Activated naive CD8-positive, alpha-beta T cell treated with anti-CD3 and anti-CD28 coated beads, Interleukin-2, amount 50 U/mL, for 16 hours (primary cell): ENCODE measurements at regions not wholly inside any gene's neighbourhood (a gene's known extent, or its start where the extent isn't known, plus 50 kb on each side); places are given as distances from the start of the nearest gene placed in this dataset.
"Not testable (repeated sequence)": the region's sequence is repeated elsewhere in the genome, so short reads cannot be mapped to it uniquely, and the experiment has no call there.

Source experiments
- DNase-seq: peaks from one replicate; pipeline ENCODE4 v3.0.0-alpha.2; 2020; ENCODE audit warnings: low read depth, low spot score

DNA sequence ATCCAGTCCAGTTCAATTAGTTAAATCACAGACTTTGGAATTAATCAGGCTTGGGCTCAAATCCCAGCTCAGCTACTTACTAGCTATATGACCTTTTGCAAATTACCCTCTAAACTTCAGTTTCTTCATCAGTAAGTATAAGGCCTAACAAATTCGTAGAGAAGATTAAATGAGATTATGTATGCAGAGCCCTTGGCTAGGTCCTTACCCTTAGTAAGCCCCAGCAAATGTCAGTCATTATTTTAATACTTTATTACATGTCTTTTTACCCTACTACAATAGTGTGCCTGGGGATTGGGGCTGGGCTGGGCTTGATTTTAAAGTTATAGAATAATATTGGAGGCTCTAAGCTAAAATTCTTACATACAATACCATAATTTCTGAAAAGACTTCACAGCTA lies 326.1 kb upstream of the PREP start:
- DNase-seq: no peak

DNA sequence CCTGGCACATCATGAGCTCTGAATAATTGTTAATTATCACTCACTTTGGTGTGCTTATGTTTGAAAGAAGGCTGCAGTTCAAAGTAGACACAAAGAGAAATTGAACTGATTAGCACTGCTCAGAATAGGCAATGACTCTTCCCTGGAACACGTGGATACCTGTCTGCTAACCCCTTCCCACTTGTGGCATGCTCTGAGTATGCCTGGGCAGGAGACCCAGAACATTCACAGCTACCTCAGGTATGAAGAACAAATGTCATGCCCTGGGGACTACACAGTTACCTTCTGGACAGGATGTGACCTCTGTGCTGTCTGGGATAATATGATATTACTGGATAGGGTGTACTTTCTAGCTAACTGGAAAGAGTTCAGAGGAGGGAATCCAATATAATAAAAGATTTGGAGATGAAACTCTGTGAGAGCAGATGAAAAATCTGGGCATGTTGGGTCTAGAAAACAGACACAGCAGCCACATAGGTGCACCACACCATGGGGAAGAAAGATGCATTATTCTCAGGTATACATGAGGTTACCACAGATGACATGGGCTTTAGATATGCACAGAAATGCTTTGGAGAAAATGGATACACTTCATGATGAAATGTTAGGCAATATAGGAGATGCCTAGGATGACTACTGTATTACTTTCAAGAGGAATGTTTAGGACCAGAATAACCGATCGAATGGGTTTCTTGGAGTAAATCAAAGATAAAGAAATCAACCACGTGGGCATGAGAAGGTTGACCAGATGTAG lies 324.2 kb upstream of the PREP start:
- no peak for DNase-seq

DNA sequence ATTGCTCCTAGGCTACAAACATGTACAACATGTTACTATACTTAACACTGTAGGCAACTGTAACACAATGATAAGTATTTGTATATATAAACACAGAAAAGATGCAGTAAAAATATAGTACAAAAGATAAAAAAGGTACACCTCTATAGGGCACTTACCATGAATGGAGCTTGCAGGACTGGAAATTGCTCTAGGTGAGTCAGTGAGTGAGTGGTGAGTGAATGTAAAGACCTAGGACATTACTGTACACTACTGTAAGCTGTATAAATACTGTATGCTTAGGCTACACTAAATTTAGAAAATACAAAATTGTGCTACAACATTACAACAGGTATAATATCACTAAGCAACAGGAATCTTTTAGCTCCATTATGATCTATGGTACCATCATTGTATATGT lies 312.0 kb upstream of the PREP start:
- DNase-seq: no peak

DNA sequence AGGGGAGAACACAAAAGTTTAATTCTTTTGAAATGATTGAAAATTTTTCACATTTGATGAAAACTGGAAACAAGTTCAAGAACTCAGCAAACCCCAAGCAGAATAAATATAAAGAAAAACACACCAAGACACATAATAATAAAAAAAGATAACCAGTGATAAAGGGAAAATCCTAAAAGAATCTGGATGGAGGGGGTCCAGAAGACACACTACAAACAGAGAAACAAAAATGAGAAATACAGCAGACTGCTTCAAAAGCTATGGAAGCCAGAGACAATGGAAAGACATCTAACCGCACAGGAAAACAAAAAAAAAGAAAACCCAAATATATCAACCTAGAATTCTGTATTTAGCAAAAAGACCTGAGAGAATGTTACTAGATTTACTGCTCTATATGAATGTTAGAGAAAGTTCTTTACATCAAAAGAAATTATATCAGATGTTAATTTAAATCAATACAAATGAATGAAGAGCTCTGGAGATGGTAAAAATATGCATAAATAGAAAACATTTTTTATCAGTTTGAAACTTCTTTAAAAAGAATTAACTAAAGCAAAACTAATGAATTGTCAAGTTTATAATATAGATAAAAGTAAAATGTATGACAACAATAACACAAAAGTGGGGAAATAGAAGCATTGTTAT lies 310.7 kb upstream of the PREP start:
- no peak for DNase-seq

DNA sequence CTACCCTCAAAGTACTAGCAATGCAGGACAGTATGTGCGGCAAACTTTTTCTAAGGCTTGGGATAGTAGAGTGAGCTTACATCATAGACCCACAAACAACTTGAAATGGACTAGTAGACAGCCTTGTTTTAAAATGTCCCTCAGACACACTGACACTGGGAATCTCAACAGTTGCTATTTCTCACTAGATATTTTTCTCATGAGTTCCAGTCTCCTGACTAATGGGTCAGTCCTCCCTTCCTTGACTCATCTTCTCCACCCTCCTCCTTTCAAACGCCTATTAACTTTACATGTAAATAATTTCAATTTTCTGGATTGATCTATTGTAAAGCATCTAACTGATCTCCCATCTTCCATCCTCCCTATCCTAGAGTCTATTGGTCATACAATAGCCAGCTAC lies 308.3 kb upstream of the PREP start:
- no peak for DNase-seq

DNA sequence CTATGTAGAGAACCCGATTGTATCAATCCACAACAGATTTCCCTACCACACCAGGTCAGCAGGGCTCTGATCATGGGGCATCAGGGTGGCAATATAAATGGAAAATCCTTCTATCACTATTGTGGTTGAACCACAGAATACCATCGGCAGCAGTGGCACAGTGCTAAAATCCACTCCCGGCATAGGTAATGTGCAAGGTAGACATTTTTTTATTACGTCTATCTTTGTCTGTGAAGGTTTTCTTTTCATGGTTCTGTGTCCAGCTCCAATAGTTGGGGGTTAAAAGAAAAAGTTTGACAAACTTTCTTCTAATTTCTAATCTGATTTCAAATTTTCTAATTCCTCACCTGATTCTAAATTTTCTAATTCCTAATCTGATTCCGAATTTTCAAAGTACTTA lies 302.7 kb upstream of the PREP start:
- DNase-seq: no peak

DNA sequence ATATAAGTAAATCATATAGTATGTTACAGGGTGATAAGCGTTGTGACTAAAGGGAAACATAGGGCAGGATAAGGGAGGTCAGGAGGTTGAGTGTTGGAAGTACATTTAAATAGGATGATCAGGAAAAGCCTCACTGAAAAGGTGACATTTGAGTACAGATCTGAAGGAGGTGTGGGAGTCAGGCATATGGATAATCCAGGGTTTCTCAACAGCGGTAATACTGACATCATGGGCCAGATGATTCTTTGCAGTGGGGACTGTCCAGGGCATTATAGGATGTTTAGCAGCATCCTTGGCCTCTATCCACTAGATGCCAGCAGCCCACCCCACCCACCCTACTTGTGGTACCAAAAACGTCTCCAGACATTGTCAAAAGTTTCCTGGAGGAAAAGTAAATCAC lies 292.6 kb upstream of the PREP start:
- DNase-seq: no peak

DNA sequence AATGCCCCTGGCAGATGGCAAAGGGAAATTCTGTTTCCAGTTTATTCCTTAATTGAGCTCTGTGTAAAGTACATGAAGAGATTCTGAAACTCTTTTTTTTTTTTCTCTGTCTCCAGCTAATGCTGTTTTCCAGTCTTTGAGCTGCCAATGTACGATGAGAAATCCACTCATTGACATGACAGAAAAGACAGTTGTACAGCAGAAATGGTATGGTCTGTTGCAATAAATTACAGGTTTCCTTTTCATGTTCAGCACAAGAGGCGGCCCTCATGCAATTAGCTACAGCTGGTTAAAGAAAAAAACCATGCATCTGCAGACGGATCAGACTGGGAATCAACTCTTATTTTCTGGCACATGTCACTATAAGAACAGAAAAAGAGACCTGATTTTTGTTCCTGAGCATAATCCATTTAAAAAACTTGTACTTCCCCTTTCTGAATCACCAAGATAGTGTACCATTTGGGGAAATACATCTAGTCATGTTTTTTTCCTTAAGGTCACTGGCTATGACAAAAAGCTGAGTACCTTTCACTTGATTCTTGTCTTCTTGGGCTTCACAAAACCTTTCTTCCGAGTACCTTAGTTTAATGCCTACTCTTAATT lies 289.8 kb upstream of the PREP start:
- DNase-seq: no peak

DNA sequence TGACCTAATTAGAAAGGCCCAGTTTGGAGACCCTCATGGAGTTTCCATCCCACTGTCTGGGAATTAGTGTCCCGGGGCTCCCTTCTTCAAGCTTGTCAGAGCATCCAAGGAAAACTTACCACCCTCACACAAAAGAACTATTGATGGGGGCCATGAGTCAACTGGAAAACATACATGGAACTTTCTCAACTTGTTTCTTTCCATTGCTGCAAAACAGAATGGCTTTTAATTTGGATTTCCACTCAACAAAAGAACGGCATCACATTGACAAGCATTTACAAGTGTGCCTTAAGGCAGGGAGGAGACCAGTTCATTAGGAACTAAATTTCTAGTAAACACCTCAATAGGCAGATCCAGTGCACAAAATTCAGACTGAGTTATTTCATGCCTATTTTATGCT lies 289.1 kb upstream of the PREP start:
- DNase-seq: no peak

DNA sequence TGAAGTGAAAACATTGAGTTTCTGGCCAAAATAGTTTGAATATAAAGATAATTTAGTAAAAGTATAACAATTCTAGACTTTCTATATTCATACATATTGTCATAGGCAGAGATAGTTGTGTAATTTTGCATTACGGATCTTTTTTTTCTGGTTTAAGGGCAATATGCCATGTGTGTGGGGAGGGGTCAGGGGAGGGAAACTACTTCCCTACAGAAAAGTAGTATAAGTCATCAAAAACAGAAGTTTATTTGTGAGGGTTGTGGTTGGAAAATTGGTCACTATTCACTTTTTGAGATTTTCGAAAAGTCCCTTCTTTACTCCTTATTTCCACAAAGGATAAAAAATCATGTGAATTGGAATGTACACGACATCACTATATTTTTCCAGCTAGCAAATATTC lies 288.2 kb upstream of the PREP start:
- DNase-seq: no peak

DNA sequence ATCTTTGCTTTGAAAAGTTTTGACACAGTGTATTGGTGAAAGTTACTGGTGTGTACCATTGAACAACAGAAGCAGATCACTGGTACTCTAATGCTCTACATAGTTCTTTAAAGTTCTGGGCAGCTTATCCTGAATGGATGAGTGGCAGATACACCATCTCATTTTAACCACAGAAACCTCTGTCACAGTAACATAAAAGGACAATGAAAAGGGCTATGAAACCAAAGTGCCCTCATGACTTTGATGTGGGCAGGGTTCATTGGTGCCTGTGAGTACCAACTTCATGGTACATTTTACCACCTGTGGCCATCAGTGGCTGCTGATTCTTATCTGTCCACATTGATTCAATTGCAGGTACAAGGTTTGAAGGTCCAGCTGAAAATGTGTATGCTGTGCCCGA lies 285.7 kb upstream of the PREP start:
- DNase-seq: no peak

DNA sequence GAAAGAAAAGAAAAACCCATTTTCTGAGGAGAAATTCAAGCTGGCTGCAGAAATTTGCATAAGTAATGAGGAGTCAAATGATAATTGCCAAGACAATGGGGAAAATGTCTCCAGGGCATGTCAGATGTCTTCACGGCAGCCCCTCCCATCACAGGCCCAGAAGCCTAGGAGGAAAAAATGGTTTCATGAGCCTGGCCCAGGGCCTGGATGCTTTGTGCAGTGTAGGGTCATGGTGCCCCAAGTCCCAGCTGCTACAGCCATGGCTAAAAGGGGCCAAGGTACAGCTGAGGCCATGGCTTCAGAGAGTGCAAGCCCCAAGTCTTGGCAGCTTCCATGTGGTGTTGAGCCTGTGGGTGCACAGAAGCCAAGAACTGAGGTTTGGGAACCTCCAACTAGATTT lies 283.9 kb upstream of the PREP start:
- not testable (repeated sequence) for DNase-seq

DNA sequence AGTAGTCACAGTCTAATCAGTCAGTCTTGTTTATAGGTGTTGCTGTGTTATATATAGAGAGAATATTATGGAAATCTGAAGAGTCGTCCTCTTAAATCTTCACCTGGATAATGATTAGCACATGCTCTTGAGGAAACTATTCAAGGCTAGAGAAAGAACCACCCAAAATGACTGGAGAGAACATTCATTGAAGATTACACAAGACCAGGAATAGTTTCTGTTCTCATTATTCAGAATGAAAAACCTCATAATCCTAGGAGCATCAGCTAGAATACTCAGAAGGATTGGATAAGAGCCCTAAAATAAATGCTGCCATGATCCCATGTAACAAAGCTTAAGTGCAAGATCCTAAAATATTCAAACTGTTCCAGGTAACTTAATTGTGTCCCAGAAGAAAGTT lies 278.2 kb upstream of the PREP start:
- no peak for DNase-seq

DNA sequence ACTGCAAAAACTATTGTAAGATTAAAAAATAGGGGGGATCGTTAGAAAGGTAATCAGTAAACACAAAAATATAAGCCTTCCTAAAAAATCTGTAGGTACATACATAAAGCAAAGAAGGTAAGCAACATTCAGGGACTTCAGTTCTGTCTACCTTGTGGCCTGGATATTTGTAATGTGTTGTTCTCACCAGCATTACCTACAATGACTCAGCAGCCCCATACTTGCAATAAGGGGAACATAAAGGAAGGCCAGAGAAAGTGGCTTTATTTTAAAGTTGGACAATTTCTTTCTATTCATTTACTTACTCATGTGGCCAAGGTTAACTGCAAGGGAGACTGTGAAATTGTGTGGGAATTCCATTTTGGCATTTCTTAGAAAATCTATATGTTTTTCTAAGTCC lies 277.2 kb upstream of the PREP start:
- no peak for DNase-seq

DNA sequence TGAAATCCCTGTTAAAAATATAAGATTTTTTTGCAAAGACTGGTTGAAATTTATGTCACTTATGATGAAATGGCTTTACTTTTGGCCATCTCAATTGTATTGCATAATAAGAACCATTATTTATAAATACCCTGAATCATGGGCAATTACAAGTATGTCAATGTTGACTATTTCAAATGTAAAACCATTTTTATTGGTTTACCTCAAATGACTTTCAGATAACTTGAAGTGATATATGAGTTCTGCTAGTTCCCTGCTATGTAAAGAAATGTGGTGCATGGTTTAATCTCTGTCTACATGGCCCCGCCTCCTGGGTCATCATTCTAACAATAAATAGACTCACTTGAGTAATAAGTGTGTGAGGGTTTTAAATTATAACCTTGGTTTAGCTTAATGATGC lies 275.6 kb upstream of the PREP start:
- no peak for DNase-seq

DNA sequence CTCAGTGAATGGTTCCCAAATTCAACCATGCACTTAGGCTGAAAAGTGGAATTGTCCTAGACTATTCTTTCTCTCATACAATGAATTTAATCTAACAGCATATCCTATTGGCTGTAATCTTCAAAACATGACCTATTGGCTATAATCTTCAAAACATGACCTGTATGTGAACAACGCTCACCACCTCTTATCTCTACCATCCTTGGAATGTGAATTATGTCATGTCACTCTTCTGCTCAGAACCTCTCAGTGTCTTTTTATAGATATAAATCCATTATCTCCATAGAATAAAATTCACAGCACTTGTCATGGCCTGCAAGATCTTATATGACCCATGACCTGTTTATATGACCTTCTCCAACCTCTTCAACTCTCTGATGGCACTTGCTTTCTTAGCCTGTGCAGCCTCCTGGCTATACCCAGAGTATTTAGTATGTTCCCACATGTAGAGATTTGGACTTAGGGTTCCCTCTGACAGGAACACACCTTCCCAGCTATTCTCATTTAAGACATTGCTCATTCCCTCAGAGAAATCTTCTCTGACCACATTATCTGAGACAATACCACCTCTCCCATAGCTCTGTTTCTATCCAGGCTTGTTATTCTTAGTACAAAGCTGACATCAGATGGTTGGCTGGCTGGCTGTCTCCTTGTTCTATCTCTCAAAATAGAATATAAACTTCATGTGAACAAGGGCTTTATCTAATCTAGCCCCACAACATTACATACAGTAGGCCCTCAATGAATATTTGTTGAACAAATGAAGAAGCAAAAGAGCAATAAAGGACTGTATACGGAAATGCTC lies 275.0 kb upstream of the PREP start:
- no peak for DNase-seq

DNA sequence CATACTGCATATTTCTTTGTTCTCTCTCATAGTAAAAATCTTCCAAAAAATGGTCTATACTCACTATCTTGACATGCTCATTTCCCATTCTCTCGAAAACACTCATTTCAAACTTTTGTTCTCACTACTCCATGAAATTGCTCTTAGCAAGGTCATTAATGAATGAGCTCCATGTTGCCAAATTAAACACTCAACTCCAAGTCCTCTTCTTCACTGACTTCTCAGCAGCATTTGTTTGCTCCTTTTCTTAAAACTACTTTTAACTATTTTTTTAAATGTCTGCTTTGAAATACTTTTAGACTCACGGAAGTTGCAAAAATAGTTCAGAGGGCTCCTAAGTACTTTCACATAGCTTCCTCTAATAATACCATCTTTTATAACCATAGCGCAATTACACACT lies 274.0 kb upstream of the PREP start:
- no peak for DNase-seq

DNA sequence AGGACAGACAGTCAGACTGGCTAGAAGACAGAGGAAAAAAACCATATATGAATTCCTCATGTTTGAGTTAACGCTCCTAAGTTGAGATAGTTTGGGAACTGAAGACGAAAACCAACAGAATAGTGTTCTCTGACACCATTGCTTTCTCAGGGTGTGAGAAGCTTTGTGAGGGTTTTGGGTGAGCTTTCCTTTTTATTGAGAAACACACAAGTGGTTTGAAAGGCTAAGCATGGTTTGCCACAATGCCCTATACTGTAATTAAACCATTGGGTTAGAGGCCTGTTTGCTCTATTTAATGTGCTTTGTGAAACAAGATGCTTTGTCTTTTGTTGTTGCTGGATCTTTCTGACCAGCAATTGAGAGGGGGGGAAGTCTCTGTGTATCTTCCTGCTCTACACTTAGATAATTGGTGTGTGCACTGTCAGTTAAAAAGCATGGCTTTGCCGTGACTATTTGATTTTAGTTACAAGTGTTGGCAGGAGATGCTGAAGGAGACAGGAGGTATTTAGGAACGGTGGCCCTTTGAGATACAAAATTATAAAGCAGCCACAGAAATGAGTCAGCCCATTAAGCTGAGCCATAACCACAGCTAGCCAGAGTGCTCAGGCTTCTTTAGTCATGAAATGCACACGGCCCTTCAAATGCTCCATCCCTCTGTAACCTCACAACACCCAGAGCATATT lies 273.0 kb upstream of the PREP start:
- no peak for DNase-seq

DNA sequence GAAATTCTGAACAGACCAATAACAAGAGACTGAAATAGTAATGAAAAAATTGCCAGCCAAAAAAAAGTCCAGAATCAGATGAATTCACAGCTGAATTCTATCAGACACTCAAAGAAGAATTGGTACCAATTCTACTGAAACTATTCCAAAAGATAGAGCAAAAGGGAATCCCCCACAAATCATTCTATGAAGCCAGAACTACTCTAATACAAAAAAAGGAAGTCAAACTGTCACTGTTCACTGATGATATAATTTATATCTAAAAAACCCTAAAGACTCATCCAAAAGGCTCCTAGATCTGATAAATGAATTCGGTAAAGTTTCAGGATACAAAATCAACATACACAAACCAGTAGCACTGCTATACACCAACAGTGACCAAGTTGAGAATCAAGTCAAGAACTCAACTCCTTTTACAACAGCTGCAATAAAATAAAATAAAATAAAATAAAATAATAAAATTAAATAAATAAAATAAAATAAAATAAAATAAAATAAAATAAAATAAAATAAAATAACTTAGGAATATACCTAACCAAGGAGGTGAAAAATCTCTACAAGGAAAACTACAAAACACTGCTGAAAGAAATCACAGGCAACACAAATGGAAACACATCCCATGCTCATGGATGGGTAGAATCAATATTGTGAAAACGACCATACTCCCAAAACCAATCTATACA lies 270.1 kb upstream of the PREP start:
- not testable (repeated sequence) for DNase-seq

DNA sequence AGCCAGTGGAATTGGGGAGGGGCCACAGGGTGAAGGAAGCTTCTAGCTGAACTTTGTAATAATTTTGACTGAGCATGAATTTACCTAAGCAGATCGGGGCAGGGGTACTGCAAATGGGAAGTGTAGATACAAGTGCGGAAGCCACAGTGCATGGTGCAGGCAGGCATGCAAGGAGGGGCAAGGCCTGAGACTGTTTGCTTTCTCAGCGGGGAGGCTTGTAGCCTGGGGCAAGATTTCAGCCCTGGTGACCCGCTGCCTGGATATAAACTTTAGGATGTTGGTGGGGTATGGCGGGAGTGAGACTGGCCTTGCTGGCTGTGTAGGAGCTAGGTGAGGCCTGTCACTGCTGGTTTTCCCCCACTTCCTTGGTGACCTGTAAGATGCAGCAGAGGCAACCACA lies 266.4 kb upstream of the PREP start:
- DNase-seq: no peak

DNA sequence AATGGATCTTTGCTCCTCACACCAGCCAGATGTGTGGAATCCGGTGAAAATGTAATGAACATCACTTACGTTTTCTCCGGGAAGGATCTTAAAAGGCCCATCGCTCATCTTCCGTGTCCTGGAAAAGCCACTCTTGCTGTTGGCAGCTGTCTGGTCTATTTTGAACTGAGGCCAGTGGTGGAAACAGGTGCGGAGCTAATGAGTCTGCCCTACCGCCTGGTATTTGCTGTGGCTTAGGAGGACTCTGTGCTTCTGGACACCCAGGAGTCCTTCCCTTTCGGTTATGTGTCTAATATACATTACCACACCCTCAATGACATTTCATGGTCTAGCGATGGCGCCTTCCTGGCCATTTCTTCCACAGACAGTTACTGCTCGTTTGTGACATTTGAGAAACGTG lies 264.2 kb upstream of the PREP start:
- no peak for DNase-seq
